AG04449 (cell line): ENCODE measurements at regions not wholly inside any gene's neighbourhood (a gene's known extent, or its start where the extent isn't known, plus 50 kb on each side); places are given as distances from the start of the nearest gene placed in this dataset.

ENCODE experiments used
- CTCF ChIA-PET: fragments of 350-600 bp; formaldehyde crosslinking; extraction: SDS; loops from one replicate; lab custom pipeline; 2021; ENCODE audit warnings: antibody characterized with exemption; lab: Yijun Ruan, JAX
- POLR2A ChIA-PET: fragments of 400-600, 350-600 bp; formaldehyde crosslinking; extraction: SDS; loops from one replicate; lab custom pipeline; 2020; ENCODE audit warnings: antibody characterized with exemption, inconsistent platforms; lab: Yijun Ruan, JAX
- DNase-seq: peaks from one replicate; pipeline ENCODE4 v3.0.0-alpha.2; 2010; ENCODE audit warnings: low read depth, low spot score
- H3K4me3 ChIP-seq: 2 replicates; pipeline ENCODE4 v1.5.1; 2011; ENCODE audit warnings: low read depth, mild to moderate bottlenecking, control low read depth, low read length
- TF ChIP-seq, protein P1 (sequence below): IDR thresholded peaks from one replicate; pipeline ENCODE4 v1.5.1; 2011; ENCODE audit warnings: mild to moderate bottlenecking, moderate library complexity, low read length, control low read depth, inconsistent platforms; ENCODE audit not compliant: insufficient read depth; ENCODE audit errors: missing control alignments

DNA sequence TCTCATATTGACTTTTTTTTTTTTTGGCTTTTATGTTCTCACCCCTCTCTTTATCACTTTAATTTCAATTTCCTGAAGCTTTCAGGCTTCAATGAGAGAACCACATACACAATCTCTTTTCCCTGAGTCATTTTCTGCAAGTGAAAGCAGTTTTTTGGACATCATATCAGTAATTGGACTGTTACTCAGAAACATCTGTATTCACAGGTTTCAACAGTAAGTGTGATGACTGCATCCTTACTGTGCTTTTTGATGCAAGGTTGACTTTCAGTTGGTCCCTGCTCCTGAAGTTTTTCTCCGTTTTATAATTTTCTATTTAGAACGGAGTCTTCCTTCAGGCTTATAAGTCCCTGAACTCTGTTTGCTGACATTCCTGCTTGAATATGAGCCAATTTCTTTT is 70.5 kb upstream of the CCBE1 start:
- CTCF ChIA-PET: interaction anchor here (0.9 to 4.5 kb wide), 4 partner anchors 12 to 56 kb away, joined by 3 to 29 read pairs (median 5); no protein-coding TSS in a partner anchor
- POLR2A ChIA-PET: interaction anchor here (0.7 kb wide), 1 partner anchor 63 kb away, joined by 3 read pairs; no protein-coding TSS in a partner anchor
- H3K4me3 ChIP-seq: no peak overlapping the region
- DNase-seq: no peak
- TF ChIP-seq, protein P1, sequence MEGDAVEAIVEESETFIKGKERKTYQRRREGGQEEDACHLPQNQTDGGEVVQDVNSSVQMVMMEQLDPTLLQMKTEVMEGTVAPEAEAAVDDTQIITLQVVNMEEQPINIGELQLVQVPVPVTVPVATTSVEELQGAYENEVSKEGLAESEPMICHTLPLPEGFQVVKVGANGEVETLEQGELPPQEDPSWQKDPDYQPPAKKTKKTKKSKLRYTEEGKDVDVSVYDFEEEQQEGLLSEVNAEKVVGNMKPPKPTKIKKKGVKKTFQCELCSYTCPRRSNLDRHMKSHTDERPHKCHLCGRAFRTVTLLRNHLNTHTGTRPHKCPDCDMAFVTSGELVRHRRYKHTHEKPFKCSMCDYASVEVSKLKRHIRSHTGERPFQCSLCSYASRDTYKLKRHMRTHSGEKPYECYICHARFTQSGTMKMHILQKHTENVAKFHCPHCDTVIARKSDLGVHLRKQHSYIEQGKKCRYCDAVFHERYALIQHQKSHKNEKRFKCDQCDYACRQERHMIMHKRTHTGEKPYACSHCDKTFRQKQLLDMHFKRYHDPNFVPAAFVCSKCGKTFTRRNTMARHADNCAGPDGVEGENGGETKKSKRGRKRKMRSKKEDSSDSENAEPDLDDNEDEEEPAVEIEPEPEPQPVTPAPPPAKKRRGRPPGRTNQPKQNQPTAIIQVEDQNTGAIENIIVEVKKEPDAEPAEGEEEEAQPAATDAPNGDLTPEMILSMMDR: no peak

DNA sequence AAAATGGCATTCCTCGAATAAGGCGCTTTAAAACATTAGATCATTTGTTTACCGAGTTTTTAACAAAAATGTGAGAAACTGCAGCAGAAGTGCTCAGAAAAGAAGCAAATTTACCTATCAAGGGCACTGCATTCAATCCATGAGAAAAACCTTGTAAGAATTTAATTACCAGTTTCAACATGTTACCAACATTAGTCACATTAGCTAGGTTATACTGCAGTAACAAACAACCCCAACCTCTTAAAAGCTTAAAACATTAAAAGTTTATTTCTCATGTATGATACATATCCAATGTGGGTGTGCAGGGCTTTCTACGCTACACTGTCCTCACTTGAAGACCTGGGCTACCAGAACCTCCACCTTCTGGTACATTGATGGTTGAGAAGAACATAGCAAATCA is 68.1 kb upstream of the CCBE1 start:
- CTCF ChIA-PET: no interaction called here
- POLR2A ChIA-PET: no interaction called here
- no peak for DNase-seq
- TF ChIP-seq, protein P1: no peak
- H3K4me3 ChIP-seq: no peak overlapping the region

DNA sequence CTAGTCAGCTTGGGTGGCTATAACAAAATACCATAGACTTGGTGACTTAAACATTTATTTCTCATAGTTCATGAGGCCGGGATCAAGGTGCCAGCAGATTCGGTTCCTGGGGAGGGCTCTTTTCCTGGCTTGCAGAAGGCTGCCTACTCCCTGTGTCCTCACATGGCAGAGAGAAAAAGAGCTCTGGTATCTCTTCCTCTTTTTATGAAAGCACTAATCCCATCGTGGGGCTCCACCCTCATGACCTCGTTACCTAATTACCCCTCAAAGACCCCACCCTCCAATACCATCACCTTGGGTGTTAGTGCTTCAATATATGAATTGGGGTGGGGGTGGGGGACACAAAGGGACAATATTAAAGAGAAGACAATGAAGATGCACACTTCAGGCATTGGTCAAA is 67.1 kb upstream of the CCBE1 start:
- CTCF ChIA-PET: interaction anchor here (1.3 to 2.1 kb wide), 4 partner anchors 13 to 305 kb away, joined by 3 to 9 read pairs (median 4); no protein-coding TSS in a partner anchor
- TF ChIP-seq, protein P1: no peak
- no peak for DNase-seq
- H3K4me3 ChIP-seq: no peak overlapping the region
- POLR2A ChIA-PET: no interaction called here

DNA sequence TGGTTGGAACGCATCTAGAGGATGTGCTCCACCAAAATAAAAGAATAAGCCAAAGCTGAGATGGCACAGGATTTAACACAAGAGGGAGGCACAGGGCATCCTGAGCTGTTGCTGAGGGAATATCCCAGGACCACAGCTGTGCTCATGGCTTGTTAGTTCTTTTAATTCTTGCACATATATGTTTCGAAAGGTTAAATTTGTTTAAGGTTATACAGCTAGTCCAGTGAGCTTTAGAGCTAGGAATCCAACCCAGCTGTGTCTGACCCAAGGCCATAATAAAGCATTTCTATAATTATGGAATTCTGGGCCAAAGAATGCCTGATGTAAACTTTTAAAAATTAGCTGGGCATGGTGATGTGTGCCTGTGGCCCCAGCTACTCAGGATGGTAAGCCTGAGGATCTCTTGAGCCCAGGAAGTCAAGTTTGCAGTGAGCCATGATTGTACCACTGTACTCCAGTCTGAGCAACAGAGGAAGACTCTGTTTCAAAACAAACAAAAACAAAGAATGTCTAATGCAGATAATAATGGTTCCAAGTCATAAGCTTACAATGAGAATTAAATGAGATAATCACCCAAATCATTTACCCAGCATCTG is 66.4 kb upstream of the CCBE1 start:
- ChIA-PET POLR2A (no interaction called here), CTCF (interaction anchor here (0.7 to 2.1 kb wide), 7 partner anchors 11 to 304 kb away, joined by 3 to 9 read pairs (median 3); no protein-coding TSS in a partner anchor)

DNA sequence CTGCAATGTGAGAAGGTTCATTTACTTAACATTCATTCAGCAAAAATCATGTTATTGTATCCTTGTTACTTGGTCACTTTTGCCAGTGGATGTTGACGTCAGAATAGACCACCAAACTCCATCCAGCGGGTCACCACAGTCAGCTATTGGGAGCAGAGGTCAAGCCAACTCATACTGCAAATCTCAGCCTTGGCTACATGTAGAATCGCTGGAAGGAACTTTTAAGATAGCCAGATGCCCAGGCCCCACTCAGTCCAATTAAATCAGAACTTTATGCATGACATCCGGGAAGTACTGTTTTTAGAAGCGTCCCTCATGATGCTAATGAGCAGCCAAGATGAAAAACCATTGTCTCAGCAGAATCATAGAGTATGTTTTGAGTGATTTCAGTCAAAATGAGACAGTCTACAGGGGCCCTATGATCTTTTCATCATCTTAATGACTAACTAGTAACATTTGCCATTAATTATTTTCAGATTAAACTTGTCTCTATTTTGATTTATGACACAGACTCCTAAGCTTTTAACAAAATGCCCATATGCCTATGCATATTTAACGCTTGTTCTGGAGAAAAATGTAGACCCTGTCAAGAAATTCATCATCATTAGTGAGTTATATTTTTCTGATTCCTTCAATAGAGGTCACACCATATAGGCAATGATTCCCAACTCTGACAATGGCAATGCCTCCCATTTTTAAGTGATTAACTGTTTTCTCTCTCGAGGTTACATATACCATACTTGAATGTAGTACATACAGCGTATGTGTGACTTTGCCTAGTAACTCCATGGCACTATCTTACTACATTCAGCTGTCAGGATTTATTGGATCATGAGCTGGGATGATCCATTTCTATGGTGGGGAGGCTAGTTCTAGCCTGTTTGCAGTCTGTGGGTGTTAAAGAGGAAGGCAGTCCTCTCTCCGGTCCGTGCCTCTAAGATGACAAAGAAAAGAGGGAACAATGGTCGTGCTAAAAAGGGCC is 63.7 kb upstream of the CCBE1 start:
- CTCF ChIA-PET: interaction anchor here (1.1 to 1.6 kb wide), 2 partner anchors 62 to 63 kb away, joined by 4 to 6 read pairs; no protein-coding TSS in a partner anchor
- POLR2A ChIA-PET: no interaction called here
- TF ChIP-seq, protein P1: no peak

More for the DNA sequence above, 66.4 kb upstream of the CCBE1 start:
- no peak for DNase-seq
- no peak overlapping the region for H3K4me3 ChIP-seq
- TF ChIP-seq, protein P1: no peak

DNA sequence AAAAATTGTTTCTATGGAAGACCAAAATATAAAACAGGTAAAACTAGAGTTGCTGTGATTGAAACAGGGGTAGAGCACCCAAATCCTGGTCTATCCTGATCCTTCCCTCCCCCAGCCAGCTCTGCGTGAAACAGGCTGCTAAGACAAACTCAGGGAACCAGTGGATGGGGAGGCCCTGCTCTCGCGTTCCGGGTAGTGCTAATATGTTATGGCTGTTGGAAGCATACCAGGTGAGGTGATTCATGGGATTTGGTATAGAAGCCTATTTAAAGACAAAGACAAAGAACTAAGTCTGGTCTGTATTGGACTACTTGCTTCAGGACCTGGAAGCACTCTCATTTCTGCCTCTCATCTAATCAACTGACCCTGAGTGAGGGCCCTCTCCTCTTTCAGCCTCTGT is 63.0 kb upstream of the CCBE1 start:
- H3K4me3 ChIP-seq: no peak overlapping the region
- CTCF ChIA-PET: no interaction called here
- TF ChIP-seq, protein P1: no peak
- POLR2A ChIA-PET: no interaction called here
- DNase-seq: no peak

More for the DNA sequence above, 63.7 kb upstream of the CCBE1 start:
- H3K4me3 ChIP-seq: no peak overlapping the region
- DNase-seq: no peak
